PC-3 (cell line): ENCODE measurements at regions not wholly inside any gene's neighbourhood (a gene's known extent, or its start where the extent isn't known, plus 50 kb on each side); places are given as distances from the start of the nearest gene placed in this dataset.
A peak's percentile ranks its signal among the peaks of the same experiment; 100 is the strongest.

ENCODE experiments used
- ATAC-seq: fragments of 200-7000 bp; cut with Tn5 transposase; 2 replicates; pipeline ENCODE4 v1.9.1; 2020; ENCODE audit warnings: mild to moderate bottlenecking, moderate library complexity
- BruUV-seq: library from RNA; stranded (reverse); fragments of 400-500 nt; replicated peaks from 2 replicates; lab custom pipeline; 2021; lab: Mats Ljungman, UMichigan
- CTCF ChIA-PET: fragments of 300-600 bp; sonication (Branson Sonifier 250); formaldehyde crosslinking; loops from one replicate; lab custom pipeline; 2022; ENCODE audit warnings: antibody characterized with exemption; lab: Charles Lee
- POLR2A ChIA-PET: fragments of 300-600 bp; sonication (Branson Sonifier 250); formaldehyde crosslinking; loops from one replicate; lab custom pipeline; 2022; ENCODE audit warnings: antibody characterized with exemption; ENCODE audit not compliant: unreplicated experiment; lab: Charles Lee
- DNase-seq: peaks from one replicate; pipeline ENCODE4 v3.0.0-alpha.2; 2015
- H2AFZ ChIP-seq: fragments of 300-600 bp; sonication (generic); 2 replicates; pipeline ENCODE4 v1.6.0; 2016; ENCODE audit warnings: antibody characterized with exemption, low read length
- H3F3A ChIP-seq: fragments of 300-600 bp; sonication (generic); one replicate; pipeline ENCODE4 v1.6.0; 2017; ENCODE audit warnings: antibody characterized with exemption, low read length, control low read depth, mild to moderate bottlenecking; ENCODE audit not compliant: unreplicated experiment
- H3K27ac ChIP-seq: fragments of 300-600 bp; sonication (generic); 2 replicates; pipeline ENCODE4 v1.5.1; 2016; ENCODE audit warnings: mild to moderate bottlenecking, low read length
- H3K27me3 ChIP-seq: fragments of 300-600 bp; sonication (generic); 2 replicates; pipeline ENCODE4 v1.6.1; 2016; ENCODE audit warnings: low read length, mixed read lengths
- H3K36me3 ChIP-seq: fragments of 300-600 bp; sonication (generic); 2 replicates; pipeline ENCODE4 v1.6.1; 2016; ENCODE audit warnings: low read depth, mixed run types, low read length, mixed read lengths
- H3K4me1 ChIP-seq: fragments of 300-600 bp; sonication (generic); 2 replicates; pipeline ENCODE4 v1.5.1; 2016; ENCODE audit warnings: low read length; ENCODE audit not compliant: insufficient read depth
- H3K4me2 ChIP-seq: fragments of 300-600 bp; sonication (generic); 2 replicates; pipeline ENCODE4 v1.6.0; 2016; ENCODE audit warnings: low read length
- H3K4me3 ChIP-seq: fragments of 300-600 bp; sonication (generic); 2 replicates; pipeline ENCODE4 v1.5.1; 2016; ENCODE audit warnings: mild to moderate bottlenecking, low read length, mixed read lengths
- H3K79me2 ChIP-seq: fragments of 300-600 bp; sonication (generic); 2 replicates; pipeline ENCODE4 v1.6.1; 2017; ENCODE audit warnings: low read length, mixed read lengths
- H3K9ac ChIP-seq: fragments of 300-600 bp; sonication (generic); 2 replicates; pipeline ENCODE4 v1.6.0; 2016; ENCODE audit warnings: mild to moderate bottlenecking, low read length
- H3K9me2 ChIP-seq: fragments of 300-600 bp; sonication (generic); replicated peaks from 2 replicates; pipeline ENCODE4 v1.6.1; 2016; ENCODE audit warnings: mixed run types, low read length, mixed read lengths
- H3K9me3 ChIP-seq: fragments of 300-600 bp; sonication (generic); 2 replicates; pipeline ENCODE4 v1.6.1; 2016; ENCODE audit warnings: low read length, mixed read lengths
- H4K20me1 ChIP-seq: fragments of 300-600 bp; sonication (generic); 2 replicates; pipeline ENCODE4 v1.6.1; 2016; ENCODE audit warnings: low read length, mixed read lengths
- EZH2 ChIP-seq: fragments of 300-600 bp; sonication (generic); IDR thresholded peaks from one replicate; pipeline ENCODE4 v1.6.1; 2017; ENCODE audit warnings: antibody characterized with exemption, mild to moderate bottlenecking, low read length; ENCODE audit not compliant: unreplicated experiment
- EZH2phosphoT487 ChIP-seq: fragments of 300-600 bp; sonication (generic); IDR thresholded peaks from 2 replicates; pipeline ENCODE4 v1.6.1; 2018; ENCODE audit warnings: mild to moderate bottlenecking, antibody characterized with exemption, low read length, borderline replicate concordance
- intact Hi-C: fragments of 100-400 bp; cut with micrococcal nuclease; formaldehyde crosslinking; loops from 2 replicates; pipeline ENCODE4 v1.9.0; 2023
- TF ChIP-seq, protein P1 (sequence below): fragments of 300-600 bp; sonication (generic); conservative IDR thresholded peaks from 2 replicates; pipeline ENCODE4 v1.5.1; 2017; ENCODE audit warnings: antibody characterized with exemption, low read depth, mild to moderate bottlenecking, low read length

DNA sequence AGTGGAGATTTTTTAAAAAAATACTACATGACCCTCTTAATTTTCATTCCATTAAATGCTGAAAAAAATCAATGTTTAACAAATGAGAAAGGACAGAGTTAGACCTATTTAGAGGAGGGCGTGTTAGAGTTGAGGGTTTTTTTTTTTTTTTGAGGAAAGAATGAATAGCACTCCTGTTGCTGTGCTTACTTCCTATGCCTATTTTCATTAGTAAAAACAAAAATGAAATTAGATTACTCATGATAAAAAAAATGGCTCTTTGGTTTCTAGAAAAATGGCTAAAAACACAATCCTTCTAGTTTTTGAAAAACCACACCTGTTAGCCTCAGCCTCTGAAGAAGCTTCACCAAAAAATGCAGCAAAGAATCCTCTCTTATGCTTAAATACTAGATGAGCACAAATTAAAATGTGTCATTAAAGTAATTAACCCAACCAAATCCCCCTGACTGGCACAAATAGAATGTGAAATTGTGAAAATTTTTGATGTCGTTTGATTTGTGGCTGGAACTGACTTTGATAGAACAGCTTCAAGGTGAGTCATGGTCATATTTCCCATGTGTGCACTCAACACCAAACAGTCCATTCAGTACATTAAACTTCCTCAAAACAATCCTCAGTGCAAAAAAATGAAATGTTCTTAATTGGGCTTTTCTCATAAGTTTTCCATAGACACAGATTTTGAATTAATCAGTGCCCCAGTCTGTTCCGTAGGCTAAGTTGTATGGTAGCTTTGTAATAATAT, 98.0 kb downstream of the MACIR start:
- Histone ChIP-seq H3K9me2 (no peaks in the 10 kb centered on the region), H3K36me3 (no peaks in the 10 kb centered on the region), H2AFZ (no peak overlapping the region), H3K4me2 (no peak overlapping the region), H3F3A (no peaks in the 10 kb centered on the region), H3K4me1 (peaks cover 10% of the 10 kb centered on the region; the same call in 1 of the 2 replicates), H3K4me3 (no peak overlapping the region), H3K27ac (no peak overlapping the region), H3K79me2 (no peaks in the 10 kb centered on the region), H3K9ac (no peak overlapping the region), H3K27me3 (no peaks in the 10 kb centered on the region), H3K9me3 (no peaks in the 10 kb centered on the region), H4K20me1 (no peaks in the 10 kb centered on the region)
- peak; percentile 27 for DNase-seq
- intact Hi-C loops, result no loop called here
- TF ChIP-seq EZH2 (no peak), EZH2phosphoT487 (no peak)
- TF ChIP-seq, protein P1, sequence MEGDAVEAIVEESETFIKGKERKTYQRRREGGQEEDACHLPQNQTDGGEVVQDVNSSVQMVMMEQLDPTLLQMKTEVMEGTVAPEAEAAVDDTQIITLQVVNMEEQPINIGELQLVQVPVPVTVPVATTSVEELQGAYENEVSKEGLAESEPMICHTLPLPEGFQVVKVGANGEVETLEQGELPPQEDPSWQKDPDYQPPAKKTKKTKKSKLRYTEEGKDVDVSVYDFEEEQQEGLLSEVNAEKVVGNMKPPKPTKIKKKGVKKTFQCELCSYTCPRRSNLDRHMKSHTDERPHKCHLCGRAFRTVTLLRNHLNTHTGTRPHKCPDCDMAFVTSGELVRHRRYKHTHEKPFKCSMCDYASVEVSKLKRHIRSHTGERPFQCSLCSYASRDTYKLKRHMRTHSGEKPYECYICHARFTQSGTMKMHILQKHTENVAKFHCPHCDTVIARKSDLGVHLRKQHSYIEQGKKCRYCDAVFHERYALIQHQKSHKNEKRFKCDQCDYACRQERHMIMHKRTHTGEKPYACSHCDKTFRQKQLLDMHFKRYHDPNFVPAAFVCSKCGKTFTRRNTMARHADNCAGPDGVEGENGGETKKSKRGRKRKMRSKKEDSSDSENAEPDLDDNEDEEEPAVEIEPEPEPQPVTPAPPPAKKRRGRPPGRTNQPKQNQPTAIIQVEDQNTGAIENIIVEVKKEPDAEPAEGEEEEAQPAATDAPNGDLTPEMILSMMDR, result no peak
- ChIA-PET POLR2A (no interaction called here), CTCF (interaction anchor here (0.5 kb wide), 1 partner anchor 124 kb away, joined by 5 read pairs; no protein-coding TSS in a partner anchor)
- BruUV-seq, result no TSS peak
- ATAC-seq, result peak; percentile 39; the same call in 1 of the 2 replicates

DNA sequence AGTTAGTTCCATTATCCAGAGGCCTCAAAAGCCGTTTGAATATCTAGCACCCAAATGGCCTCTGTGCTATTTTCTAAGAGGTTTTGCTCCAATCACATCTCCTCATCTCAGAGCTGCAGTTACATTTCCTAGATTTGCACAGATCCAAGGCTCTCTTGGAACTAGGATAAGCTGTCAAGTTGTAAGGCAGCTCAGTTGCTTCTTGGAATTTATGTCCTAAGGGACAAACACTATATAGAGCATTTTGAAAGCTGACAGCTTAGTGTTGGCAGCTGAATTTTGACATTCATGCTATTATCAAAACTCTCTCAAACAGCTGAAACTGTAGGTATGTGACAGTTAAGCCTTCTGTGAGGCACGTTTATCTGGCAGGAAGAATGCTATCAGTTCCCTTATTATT, 97.0 kb downstream of the MACIR start:
- intact Hi-C loops, result no loop called here
- Histone ChIP-seq H3K27ac (no peak overlapping the region), H3K9me2 (no peaks in the 10 kb centered on the region), H3F3A (no peaks in the 10 kb centered on the region), H3K9ac (no peak overlapping the region), H4K20me1 (no peaks in the 10 kb centered on the region), H3K79me2 (no peaks in the 10 kb centered on the region), H3K36me3 (no peaks in the 10 kb centered on the region), H3K4me3 (no peak overlapping the region), H3K27me3 (no peaks in the 10 kb centered on the region), H3K9me3 (no peaks in the 10 kb centered on the region), H3K4me1 (peaks cover 10% of the 10 kb centered on the region; the same call in 1 of the 2 replicates), H2AFZ (no peak overlapping the region), H3K4me2 (no peak overlapping the region)
- DNase-seq (no peak), ATAC-seq (no peak)
- BruUV-seq, result no TSS peak
- ChIA-PET CTCF (no interaction called here), POLR2A (interaction anchor here (0.5 kb wide), 1 partner anchor 42 kb away, joined by 5 read pairs; no protein-coding TSS in a partner anchor)
- TF ChIP-seq EZH2, result no peak
- TF ChIP-seq EZH2phosphoT487, result no peak
- TF ChIP-seq, protein P1, result no peak

DNA sequence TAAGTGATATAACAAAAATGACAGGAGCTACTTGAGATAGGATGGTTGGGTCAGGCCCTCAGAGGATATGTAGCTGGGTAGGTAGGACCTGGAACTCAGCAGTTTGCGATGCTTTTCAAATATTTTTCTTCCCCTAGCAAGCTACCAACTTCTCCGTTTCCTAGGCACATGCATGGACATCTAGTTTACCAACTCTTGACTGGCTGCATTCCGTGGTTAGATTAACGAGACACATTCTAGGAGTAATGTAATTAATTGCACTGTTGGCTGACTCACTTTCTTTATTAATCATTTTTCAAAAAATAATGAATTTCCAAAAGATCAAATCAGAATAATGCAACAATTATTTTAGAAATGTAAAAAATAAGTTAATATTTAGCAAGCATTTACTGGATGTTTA, 95.9 kb downstream of the MACIR start:
- no peaks in the 10 kb centered on the region for H3K79me2 ChIP-seq
- no peaks in the 10 kb centered on the region for H4K20me1 ChIP-seq
- no peaks in the 10 kb centered on the region for H3K9me3 ChIP-seq
- BruUV-seq, result no TSS peak
- ATAC-seq, result no peak
- no peak overlapping the region for H3K4me2 ChIP-seq
- ChIA-PET POLR2A (no interaction called here), CTCF (no interaction called here)
- no peaks in the 10 kb centered on the region for H3K36me3 ChIP-seq
- no peak for TF ChIP-seq EZH2phosphoT487
- TF ChIP-seq EZH2, result no peak
- TF ChIP-seq, protein P1, result no peak
- no peak overlapping the region for H3K4me3 ChIP-seq
- no peaks in the 10 kb centered on the region for H3K27me3 ChIP-seq
- H3F3A ChIP-seq, result no peaks in the 10 kb centered on the region
- H3K9me2 ChIP-seq, result no peaks in the 10 kb centered on the region
- intact Hi-C loops, result no loop called here
- no peak overlapping the region for H3K9ac ChIP-seq
- H3K4me1 ChIP-seq, result 0 out of 2 replicates have a peak, but pooled peaks cover 5% of the 10 kb centered on the region
- DNase-seq, result no peak
- no peak overlapping the region for H2AFZ ChIP-seq
- H3K27ac ChIP-seq, result no peak overlapping the region
